IPS-NIHi7 (cell line): ENCODE measurements at regions not wholly inside any gene's neighbourhood (a gene's known extent, or its start where the extent isn't known, plus 50 kb on each side); places are given as distances from the start of the nearest gene placed in this dataset.
A peak's percentile ranks its signal among the peaks of the same experiment; 100 is the strongest.

Experiments used
- DNase-seq: peaks from one replicate; pipeline ENCODE4 v3.0.0; 2012; ENCODE audit warnings: mixed read lengths; ENCODE audit errors: extremely low spot score

DNA sequence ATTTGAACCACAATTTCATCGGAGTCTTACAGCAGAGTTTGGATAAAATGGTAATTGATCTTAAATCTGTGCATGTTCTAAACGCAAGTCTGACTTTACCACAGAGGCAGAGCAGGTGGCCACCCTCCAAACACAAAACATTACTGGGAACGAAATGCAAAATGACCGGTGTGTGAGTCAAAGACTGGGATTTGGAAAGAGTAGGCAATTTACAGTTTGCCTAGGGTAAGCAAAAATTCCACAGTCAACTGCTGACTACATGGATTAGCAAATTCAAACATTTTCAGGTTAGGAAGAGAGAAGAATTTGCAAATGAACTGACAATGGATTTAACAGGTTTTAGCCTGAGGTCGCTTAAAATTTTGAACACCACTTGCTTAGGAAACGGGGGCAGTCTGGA is 444.4 kb downstream of the HDGFL1 start:
- DNase-seq, result no peak

DNA sequence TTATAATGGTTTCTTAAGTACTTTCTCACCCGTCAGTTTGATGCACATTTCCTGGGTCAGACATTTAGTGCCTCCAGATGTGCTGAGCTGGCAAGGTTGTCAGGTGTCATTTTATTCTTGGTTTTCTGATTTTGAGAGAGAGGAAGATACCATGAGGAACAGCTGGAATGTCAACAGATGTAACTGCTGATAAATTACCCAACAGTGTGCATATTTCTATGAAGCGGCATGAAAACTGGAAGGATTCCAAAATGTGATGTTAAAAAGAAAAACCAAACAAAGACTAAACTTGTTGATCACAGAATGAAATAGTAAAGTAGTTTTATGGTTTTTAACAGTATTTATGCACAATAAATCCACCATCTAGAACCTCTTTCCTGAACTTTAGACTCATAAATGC is 447.3 kb downstream of the HDGFL1 start:
- no peak for DNase-seq

DNA sequence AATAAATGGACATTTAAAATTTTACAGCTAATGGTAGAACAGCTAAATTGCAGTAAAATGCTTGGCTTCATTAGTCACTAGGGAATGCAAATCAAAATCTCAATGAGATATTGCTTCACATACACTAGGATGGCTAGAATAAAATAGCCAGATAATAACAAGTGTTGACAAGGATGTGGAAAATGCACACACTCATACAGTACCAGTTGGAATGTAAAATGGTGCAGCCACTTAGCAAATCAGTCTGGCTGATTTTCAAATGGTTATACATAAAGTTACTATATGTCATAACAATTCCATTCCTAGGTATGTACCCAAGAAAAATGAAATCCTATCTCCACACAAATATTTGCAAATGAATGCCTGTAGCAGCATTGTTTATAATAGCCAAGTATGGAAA is 452.1 kb downstream of the HDGFL1 start:
- no peak for DNase-seq

DNA sequence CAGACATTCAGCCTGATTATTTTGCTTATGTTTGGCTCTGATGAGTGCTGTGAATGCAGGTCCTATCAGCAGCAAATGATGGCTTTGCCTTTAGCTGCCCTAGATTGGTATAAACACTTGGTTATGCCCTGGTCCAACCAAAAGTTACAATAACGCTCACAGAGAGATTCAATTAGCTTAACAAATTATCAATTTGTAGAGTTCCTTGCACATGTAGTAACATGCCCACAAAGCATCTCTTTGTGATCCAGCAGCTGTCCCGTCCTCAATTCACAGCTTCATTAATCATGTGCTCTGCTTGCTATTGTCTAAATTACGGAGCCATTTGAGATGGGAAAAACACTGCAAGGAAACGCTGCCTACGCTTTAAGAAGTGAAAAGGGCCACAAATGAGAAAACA is 457.9 kb downstream of the HDGFL1 start:
- DNase-seq, result no peak

DNA sequence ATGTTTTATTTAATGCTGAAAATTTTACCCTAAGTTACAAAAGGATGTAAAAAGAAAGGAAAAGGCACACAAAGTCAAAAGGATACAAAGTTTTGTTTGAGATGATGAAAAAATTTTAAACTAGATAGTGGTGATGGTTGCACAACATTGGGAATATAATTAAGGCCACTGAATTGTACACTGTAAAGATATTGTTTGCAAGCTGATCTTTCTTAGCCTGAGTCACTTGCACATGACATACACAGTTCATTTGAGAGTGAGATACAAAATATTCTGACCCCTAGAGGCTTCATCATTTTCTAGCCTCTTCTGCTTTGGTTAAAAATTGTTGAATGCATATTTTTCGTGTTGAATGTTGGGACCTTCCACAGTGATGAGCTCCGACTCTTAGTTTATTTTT is 462.6 kb downstream of the HDGFL1 start:
- DNase-seq, result no peak

DNA sequence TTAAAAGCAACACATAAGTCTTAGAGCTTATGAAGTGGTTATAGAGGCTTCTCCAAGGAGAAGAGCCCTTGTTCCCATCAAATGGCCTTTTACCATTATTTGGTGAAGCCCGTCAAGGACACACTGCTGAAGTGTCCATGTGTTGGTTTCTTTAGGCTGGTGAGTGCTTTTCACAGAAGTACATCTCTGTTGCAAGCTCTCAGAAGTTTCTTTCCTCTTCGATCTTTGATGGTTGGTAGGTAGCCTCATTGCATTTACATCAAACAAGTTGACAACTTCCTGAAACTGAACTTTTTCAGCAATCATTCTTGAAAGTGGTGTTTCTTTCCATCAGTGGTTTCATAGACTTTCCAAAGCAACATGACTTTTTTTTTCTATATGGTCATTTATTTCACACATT is 465.6 kb downstream of the HDGFL1 start:
- DNase-seq, result no peak

DNA sequence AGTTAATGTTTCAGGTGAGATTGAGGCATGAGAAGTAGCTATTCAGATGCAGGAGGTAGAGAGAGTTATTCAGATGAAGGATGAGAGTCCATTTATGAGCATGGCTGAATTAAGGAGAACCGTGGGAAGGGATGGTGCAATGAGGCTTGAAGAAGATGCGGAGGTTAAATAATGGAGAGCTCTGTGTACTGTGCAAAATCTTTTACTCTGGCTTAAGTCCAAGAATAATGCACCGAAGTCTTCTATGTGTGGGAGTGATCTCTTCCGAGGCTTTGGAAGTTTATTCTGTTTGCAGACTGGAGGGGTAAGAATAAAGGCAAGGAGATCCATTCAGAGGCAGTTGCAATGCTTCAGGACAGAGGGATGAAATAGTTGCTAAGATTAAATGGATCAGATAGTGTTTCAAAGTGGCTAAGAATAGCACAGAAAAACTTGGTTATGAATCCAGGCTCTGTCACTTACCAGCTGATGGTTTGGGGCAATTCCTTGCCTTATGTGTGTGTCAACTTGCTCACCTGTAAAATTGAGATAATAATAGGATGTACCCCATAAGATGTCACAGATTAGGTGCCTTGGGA is 467.1 kb downstream of the HDGFL1 start:
- DNase-seq, result no peak

DNA sequence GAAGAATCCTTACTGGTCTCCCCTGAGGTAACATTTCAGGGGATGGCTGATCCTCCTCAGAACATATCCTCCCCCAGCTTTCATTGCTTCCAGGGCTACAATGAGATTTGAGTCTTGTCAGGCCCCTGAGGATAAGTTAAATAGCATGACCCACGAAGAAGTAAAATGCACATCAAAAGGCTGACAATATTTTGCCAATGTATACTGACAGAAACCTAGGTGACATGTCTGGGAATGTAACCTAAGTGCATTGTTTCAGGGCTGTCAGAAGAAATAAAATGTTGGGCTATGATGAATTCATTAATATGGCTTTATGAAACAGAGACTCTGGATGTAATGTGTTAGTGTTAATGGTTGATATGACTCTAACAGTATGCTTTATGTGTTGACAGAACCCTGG is 471.5 kb downstream of the HDGFL1 start:
- no peak for DNase-seq

DNA sequence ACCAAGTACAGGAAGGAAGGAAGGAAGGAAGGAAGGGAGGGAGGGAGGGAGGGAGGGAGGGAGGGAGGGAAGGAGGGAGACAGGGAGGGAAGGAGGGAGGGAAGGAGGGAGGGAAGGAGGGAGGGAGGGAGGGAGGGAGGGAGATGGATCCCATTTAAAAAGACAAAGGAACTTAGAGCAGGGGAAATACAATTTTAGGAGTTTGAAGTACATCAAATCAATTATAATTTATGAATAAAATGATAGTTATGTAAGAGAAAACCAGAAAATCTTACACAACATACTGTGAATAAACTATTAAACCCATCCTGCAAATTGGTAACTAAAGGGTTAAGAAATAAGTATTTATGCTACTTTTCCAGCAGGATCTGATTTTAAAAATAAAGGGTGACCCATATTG is 475.9 kb downstream of the HDGFL1 start:
- no peak for DNase-seq

DNA sequence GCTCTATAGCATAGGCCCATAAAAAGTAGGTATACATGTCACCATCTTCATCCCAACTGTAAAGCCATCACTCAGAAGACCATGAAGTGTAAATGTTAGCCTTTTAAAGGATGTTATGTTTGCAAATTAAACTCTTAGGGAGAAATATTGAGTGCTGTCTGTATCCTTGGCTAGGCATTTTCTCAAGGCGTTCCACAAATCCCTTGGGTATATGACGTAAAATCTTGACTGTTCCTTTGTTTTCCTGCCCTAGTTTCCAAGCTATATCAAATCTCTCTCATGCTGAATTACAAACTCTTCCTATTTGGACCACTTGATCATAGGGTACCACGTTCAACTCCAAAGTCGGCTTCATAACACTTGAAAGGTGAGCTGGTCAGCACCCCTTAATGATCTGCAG is 486.2 kb downstream of the HDGFL1 start:
- no peak for DNase-seq

DNA sequence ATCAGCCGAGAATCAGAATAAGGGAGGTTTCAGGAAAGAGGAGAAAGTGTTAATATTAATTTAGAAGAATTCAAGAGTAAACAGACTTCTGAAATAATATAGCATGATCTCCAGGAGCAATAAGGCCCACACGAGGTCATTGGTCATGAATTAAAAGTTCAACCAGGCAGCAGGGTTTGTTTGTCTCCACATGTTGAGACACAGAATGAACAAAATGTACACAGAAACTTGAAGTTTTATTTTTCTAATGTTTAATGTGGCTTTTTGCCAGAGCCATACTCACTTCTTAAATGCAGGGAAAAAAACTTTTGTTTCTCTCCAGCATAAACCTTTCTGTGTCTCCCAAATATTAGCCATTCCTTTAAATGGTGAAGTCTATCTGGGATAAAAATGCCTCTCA is 504.5 kb downstream of the HDGFL1 start:
- no peak for DNase-seq

DNA sequence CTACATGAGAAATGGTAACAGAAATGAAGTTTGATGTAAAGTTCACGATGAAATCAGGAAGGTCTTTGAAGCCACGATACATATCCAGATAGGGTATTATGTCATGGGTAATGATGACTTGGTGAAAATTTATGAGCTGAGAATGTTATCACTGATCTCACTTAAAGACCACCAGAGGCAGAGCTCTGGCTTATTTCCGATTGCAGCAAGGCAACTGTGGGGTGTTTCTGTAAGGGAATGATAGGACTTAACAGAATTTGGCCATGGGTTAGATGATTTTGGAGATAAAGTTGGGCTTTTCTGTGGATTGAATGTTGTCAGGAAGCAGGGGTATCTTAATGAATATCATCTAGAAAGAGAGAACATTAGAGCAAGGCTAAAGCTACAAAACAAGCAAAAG is 508.4 kb downstream of the HDGFL1 start:
- no peak for DNase-seq

DNA sequence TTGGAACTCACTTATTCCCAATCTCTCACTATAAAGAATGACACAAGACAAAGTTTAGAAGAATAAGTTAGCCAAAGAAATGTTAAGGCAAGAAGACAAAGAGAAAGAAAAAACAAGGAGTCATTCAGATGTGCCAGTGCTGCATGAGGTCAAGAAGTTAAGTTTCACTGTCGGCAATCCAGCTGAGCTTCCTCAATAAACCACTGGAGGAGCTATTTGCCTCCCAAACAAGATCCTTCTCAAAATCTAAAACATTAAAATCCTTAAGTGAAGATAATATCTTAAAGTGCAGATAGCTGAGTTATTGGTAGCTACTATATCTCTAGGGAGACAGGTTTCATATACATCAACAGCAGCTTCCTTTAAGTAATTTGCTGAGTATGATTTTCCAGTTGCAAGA is 512.3 kb downstream of the HDGFL1 start:
- DNase-seq, result peak; percentile 17

DNA sequence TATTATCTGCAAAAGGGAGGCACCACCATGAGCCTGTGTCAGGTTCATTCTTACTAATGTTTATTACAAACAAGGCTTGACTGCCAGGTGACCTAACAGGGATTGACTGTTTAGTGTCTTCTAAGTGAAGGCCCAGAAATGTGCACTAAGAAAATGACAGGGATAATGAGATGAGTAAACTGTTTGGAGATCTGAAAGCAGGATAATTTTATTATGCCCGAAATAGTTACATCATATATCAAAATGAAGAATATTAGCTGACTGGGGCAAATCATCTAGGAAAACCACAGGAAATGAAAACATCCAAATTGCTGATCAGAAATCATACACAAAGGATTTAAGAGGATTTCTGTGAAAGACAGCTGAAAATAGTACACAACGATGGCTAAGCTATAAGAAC is 516.7 kb downstream of the HDGFL1 start:
- DNase-seq, result no peak

DNA sequence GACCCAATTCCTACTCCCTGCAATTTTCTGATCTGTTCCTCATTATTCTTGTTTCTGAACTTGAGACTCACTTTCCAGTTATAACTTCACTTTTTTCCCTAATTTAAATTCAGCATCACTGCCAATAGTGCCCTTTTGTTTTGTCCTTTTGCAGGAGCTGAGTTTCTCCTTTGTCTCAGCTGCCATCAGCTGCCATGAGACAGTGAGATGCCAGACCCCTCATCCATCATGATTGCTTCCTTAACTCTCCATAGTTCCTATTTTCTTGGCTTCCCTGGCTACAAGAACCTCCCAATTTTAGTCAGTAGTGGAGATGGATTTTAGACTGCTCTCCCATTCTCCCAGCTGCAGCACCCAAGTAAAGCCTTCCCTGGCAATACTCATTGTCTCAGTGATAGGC is 518.1 kb downstream of the HDGFL1 start:
- DNase-seq, result no peak

DNA sequence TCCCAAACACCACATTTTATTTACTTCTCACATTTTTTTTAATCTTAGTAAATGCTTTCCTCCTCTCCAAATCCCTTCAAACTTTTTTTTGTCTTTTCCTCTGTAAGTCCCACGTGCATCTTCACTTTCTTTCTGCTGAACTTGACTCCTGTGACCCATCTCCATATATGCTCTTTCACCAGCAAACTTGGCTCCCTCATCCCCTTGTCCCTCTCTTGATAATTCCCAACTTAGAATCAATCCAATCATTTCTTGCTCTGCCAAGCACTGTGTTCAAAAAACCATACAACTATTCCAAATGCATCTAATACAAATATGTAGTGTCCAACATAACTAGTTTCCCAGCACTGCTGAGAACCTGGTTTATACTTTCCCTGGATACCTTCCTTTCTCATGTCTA is 519.4 kb downstream of the HDGFL1 start:
- no peak for DNase-seq

DNA sequence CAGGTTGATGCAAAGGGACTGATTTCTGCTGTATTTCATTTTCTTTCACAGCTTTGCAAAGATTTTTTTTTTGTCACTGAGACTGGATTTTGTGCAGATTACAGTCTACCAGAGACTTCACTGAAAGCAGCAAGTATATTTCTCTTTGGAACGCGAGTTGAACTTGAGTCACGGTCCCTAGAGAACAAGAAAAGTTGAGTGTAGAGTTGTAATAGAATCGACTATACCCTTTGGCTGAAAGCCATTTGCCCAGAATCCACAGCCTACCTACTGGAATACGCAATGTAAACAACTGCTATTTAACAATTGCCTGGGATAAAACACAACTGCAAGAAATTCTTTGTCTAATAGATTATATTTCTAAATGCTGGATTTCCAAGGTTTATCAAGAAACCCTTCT is 520.6 kb downstream of the HDGFL1 start:
- no peak for DNase-seq

DNA sequence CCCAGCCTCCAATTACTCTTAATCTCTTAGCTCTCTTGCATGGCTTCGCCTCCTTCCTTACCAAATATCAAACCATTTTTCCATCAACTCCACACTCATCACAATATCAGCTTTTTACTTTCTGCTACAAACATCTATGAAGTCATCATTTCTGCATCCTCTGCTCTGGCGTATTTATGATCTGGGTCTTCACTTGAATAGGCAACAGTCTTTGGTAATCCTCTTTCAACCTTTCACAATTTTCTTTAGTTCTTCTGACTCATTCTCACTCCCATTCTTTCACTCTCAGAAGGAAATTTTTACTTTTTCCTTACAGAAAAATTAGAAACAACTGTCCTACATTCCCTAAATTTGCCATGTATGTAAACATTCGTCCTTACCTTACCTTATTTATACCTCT is 522.4 kb downstream of the HDGFL1 start:
- DNase-seq, result no peak

DNA sequence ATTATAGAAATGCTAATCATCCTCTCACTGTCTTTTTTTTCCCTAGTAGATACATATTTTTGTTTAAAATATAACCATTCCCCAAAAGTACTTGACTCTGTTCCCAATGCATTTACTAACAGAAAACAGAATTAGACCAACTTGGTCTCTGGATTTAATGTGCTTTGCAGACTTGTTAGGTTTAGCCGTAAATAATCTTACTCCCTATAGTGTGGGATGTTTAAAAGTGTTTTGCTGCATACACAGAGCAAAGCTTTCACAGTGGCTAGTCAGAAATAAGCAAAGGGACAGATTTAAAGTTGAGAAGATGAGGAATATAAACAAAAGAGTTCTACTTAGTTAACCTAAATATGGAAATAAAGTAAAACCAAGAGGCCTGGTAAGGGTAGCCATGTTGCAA is 527.5 kb downstream of the HDGFL1 start:
- no peak for DNase-seq

DNA sequence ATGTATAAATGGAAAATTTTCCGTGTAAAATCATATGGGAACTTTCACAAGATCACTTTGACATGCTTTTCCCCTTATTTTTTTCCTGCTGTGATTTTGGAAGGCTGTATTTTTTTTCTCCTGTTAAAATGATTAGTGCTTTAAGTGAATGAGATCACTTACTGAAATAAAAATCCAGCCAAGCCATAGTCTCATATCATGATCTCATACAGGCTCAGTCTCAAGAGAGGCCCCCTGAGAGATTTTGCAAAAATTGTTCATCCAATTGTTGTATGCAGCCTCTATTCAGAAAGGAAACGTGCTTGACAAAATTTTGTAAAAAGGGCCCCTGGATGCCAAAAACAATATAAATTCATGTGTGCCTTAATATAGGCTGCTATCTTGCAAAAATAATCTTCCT is 528.2 kb downstream of the HDGFL1 start:
- no peak for DNase-seq

DNA sequence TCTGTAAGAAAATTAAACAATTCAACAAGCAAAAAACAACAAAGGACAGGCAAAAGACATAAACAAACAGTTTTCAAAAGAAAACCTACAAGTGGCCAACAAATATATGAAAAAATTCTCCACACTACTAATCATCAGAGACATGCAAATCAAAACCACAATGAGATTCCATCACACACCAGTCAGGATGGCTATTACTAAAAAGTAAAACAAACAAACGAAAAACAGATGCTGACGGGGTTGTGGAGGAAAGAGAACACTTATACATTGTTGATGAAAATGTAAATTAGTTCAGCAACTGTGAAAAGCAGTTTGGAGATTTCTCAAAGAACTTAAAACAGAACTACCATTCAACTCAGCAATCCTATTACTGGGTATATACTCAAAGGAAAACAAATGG is 537.6 kb downstream of the HDGFL1 start:
- no peak for DNase-seq

DNA sequence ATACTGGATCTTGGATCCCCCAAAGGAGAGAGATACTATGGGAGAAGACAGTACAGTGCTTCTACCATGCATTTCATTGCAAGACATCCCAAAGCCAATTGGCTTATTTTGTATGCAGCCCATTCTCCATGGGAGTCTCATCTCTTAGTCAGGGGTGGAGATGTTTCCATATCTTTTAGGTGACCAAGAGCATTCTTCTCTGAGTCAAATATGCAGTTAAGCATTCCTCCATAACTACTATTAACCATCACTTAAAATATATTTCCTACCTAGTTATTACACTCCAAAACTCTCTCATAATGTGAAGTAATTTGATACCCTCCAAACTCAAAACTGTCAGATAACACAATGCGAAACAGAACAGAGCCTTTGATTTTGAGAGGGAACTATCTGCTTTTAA is 542.6 kb downstream of the HDGFL1 start:
- no peak for DNase-seq

DNA sequence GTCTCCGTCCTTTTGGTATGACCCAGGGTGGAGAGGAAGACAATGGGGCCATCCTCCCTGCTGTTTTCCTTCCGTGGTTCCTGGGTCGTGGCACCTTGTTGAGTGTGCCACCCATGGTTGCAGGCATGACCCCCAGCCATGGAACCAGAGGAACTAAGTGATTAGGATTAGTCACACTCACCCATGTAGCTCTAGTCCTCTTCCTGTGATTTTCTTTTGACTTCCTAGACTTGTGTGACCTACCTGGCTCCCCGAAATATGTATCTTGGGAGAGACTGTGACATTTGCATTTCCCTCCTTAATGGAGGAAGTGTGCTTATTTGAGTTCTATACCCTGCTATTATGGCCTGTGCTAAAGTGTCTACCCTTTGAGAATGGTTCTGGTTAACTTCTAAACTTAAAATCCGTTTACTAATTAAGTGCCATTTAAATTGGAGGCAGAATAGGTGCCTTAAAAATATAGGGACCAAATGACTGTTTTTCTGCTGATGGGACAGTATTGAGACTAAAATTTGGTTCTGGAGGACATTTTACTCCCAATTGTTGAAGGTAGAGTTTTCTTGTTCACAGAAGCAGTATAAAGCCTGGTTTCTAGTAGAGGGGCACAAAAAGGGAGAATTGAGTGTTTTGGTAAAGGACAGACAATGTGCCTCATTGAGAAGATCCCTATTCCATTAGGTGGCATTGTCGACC is 545.6 kb downstream of the HDGFL1 start:
- DNase-seq, result no peak

DNA sequence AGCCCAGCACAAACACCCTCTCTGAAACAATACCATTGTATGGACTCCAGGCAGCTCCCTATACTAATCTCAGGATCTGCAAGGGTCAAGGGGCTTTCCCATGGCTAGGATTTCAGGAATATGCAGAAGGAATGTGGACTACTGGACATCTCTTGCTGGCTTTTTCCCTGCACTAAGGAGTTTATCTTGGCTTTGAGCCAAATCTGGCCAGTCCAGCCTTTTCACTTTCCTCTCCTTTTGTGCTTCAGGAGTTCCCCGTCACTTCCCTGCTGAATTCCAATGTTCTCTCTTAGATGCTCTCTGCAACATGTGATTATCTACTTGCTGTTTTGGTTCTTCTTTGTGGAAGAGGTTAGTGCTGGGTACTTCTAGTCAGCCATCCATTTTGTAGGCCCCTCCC is 568.2 kb downstream of the HDGFL1 start:
- DNase-seq, result no peak
